HG03060 (cell line): ENCODE measurements at regions not wholly inside any gene's neighbourhood (a gene's known extent, or its start where the extent isn't known, plus 50 kb on each side); places are given as distances from the start of the nearest gene placed in this dataset.

Source experiments
- ATAC-seq: cut with Tn5 transposase; IDR thresholded peaks from one replicate; pipeline ENCODE4 v1.9.1; 2021; ENCODE audit warnings: low read depth, moderate number of reproducible peaks; ENCODE audit not compliant: unreplicated experiment

GRCh38 chr6:125486881-125487280, 185.1 kb upstream of the HDDC2 start:
- no peak for ATAC-seq

GRCh38 chr6:125489579-125490285, 188.0 kb upstream of the HDDC2 start:
- ATAC-seq = no peak

- ATAC-seq = no peak
Measured at GRCh38 chr6:125491860-125492618, 190.3 kb upstream of the HDDC2 start.

- ATAC-seq = no peak
Measured at GRCh38 chr6:125498606-125499005, 196.8 kb upstream of the HDDC2 start.

- ATAC-seq = no peak
Measured at GRCh38 chr6:125499535-125499934, 197.8 kb upstream of the HDDC2 start.

GRCh38 chr6:125503181-125503580, 201.4 kb upstream of the HDDC2 start:
- no peak for ATAC-seq

GRCh38 chr6:125507987-125508655, 206.4 kb upstream of the HDDC2 start:
- no peak for ATAC-seq

GRCh38 chr6:125508793-125509192, 207.0 kb upstream of the HDDC2 start:
- ATAC-seq = no peak

- no peak for ATAC-seq
Measured at GRCh38 chr6:125509477-125509876, 207.7 kb upstream of the HDDC2 start.

- no peak for ATAC-seq
Measured at GRCh38 chr6:125510405-125510804, 208.6 kb upstream of the HDDC2 start.

GRCh38 chr6:125511809-125512396, 210.1 kb upstream of the HDDC2 start:
- ATAC-seq = no peak

- ATAC-seq = peak; percentile 54
Measured at GRCh38 chr6:125512621-125513020, 210.9 kb upstream of the HDDC2 start.

GRCh38 chr6:125513978-125514377, 212.2 kb upstream of the HDDC2 start:
- no peak for ATAC-seq

- no peak for ATAC-seq
Measured at GRCh38 chr6:125516644-125517043, 214.9 kb upstream of the HDDC2 start.

GRCh38 chr6:125519367-125519766, 217.6 kb upstream of the HDDC2 start:
- no peak for ATAC-seq

- no peak for ATAC-seq
Measured at GRCh38 chr6:125524356-125524755, 222.6 kb upstream of the HDDC2 start.

GRCh38 chr6:125526007-125526720, 223.3 kb upstream of the HEY2 start:
- no peak for ATAC-seq

- ATAC-seq = no peak
Measured at GRCh38 chr6:125528621-125529041, 220.8 kb upstream of the HEY2 start.

- no peak for ATAC-seq
Measured at GRCh38 chr6:125529061-125529460, 220.4 kb upstream of the HEY2 start.

GRCh38 chr6:125533710-125534397, 215.6 kb upstream of the HEY2 start:
- no peak for ATAC-seq
